GM18499 (cell line): ENCODE measurements at regions not wholly inside any gene's neighbourhood (a gene's known extent, or its start where the extent isn't known, plus 50 kb on each side); places are given as distances from the start of the nearest gene placed in this dataset.

Source experiments
- ATAC-seq: cut with Tn5 transposase; IDR thresholded peaks from one replicate; pipeline ENCODE4 v1.9.1; 2021; ENCODE audit warnings: moderate number of reproducible peaks; ENCODE audit not compliant: insufficient read depth, unreplicated experiment

- ATAC-seq = no peak
These were observed 158.3 kb upstream of the PPP2R2D start for GRCh38 chr10:131742500-131742951.

- peak; percentile 68 for ATAC-seq
These were observed 157.3 kb upstream of the PPP2R2D start for GRCh38 chr10:131743190-131744151.

- ATAC-seq = no peak
These were observed 156.5 kb upstream of the PPP2R2D start for GRCh38 chr10:131744346-131744745.

GRCh38 chr10:131745591-131745990, 155.2 kb upstream of the PPP2R2D start:
- no peak for ATAC-seq

- no peak for ATAC-seq
These were observed 154.5 kb upstream of the PPP2R2D start for GRCh38 chr10:131746241-131746711.

- ATAC-seq = no peak
These were observed 154.0 kb upstream of the PPP2R2D start for GRCh38 chr10:131746785-131747184.

- no peak for ATAC-seq
These were observed 153.6 kb upstream of the PPP2R2D start for GRCh38 chr10:131747251-131747650.

GRCh38 chr10:131747791-131748190, 153.0 kb upstream of the PPP2R2D start:
- no peak for ATAC-seq

GRCh38 chr10:131748191-131748590, 152.6 kb upstream of the PPP2R2D start:
- ATAC-seq = no peak

GRCh38 chr10:131748831-131749766, 151.7 kb upstream of the PPP2R2D start:
- ATAC-seq = no peak

- no peak for ATAC-seq
These were observed 151.1 kb upstream of the PPP2R2D start for GRCh38 chr10:131749767-131750142.

- ATAC-seq = no peak
These were observed 150.5 kb upstream of the PPP2R2D start for GRCh38 chr10:131750171-131750895.

GRCh38 chr10:131750973-131751826, 149.6 kb upstream of the PPP2R2D start:
- ATAC-seq = no peak

GRCh38 chr10:131751827-131752775, 148.7 kb upstream of the PPP2R2D start:
- no peak for ATAC-seq

GRCh38 chr10:131753336-131753735, 147.5 kb upstream of the PPP2R2D start:
- no peak for ATAC-seq

- ATAC-seq = no peak
These were observed 145.6 kb upstream of the PPP2R2D start for GRCh38 chr10:131755200-131755599.

GRCh38 chr10:131757285-131758058, 143.3 kb upstream of the PPP2R2D start:
- ATAC-seq = no peak
